Suppressor macrophage (primary cell): ENCODE measurements at regions not wholly inside any gene's neighbourhood (a gene's known extent, or its start where the extent isn't known, plus 50 kb on each side); places are given as distances from the start of the nearest gene placed in this dataset.

Experiments
- DNase-seq, 4 experiments: peaks; one replicate each; pipeline ENCODE4 v3.0.0-alpha.2; 2020 to 2022

- DNase-seq: no peak
These were observed 331.5 kb downstream of the HRH4 start for GRCh38 chr18:24791751-24792545.

GRCh38 chr18:24793742-24794141 lies 333.3 kb downstream of the HRH4 start:
- no peak for DNase-seq

GRCh38 chr18:24795129-24795528 lies 334.7 kb downstream of the HRH4 start:
- DNase-seq: no peak

GRCh38 chr18:24797981-24798380 lies 337.5 kb downstream of the HRH4 start:
- no peak for DNase-seq

- DNase-seq: no peak
These were observed 338.7 kb downstream of the HRH4 start for GRCh38 chr18:24799176-24799575.

GRCh38 chr18:24799720-24800119 lies 339.3 kb downstream of the HRH4 start:
- no peak for DNase-seq

GRCh38 chr18:24801001-24801400 lies 340.6 kb downstream of the HRH4 start:
- no peak for DNase-seq

GRCh38 chr18:24802456-24802855 lies 342.0 kb downstream of the HRH4 start:
- no peak for DNase-seq

GRCh38 chr18:24805156-24805555 lies 344.7 kb downstream of the HRH4 start:
- no peak for DNase-seq

- no peak for DNase-seq
These were observed 348.9 kb downstream of the HRH4 start for GRCh38 chr18:24809173-24809950.

- DNase-seq: no peak
These were observed 350.3 kb downstream of the HRH4 start for GRCh38 chr18:24810561-24811305.

- no peak for DNase-seq
These were observed 351.7 kb downstream of the HRH4 start for GRCh38 chr18:24811950-24812681.

- DNase-seq: no peak
These were observed 354.1 kb downstream of the HRH4 start for GRCh38 chr18:24814521-24814920.

GRCh38 chr18:24817150-24817549 lies 356.7 kb downstream of the HRH4 start:
- DNase-seq: no peak

- no peak for DNase-seq
These were observed 357.3 kb downstream of the HRH4 start for GRCh38 chr18:24817587-24818371.

- no peak for DNase-seq
These were observed 358.0 kb downstream of the HRH4 start for GRCh38 chr18:24818441-24818840.

- DNase-seq: no peak
These were observed 358.9 kb downstream of the HRH4 start for GRCh38 chr18:24819141-24819890.

GRCh38 chr18:24825397-24825796 lies 365.0 kb downstream of the HRH4 start:
- DNase-seq: no peak

- no peak for DNase-seq
These were observed 366.2 kb downstream of the HRH4 start for GRCh38 chr18:24826605-24827004.

GRCh38 chr18:24827501-24827900 lies 367.1 kb downstream of the HRH4 start:
- no peak for DNase-seq

GRCh38 chr18:24831081-24831480 lies 370.6 kb downstream of the HRH4 start:
- DNase-seq: no peak
